Mesothelial cell of epicardium (in vitro differentiated cells): ENCODE measurements at regions not wholly inside any gene's neighbourhood (a gene's known extent, or its start where the extent isn't known, plus 50 kb on each side); places are given as distances from the start of the nearest gene placed in this dataset.

ENCODE experiments used
- DNase-seq, 2 experiments: peaks; one replicate each; pipeline ENCODE4 v3.0.0; 2021; ENCODE audit warnings: low spot score in 2 of 2; ENCODE audit not compliant: unreplicated experiment in 2 of 2
- H3K27ac Mint-ChIP-seq: 2 replicates; pipeline ENCODE4 v1.8.0; 2021; ENCODE audit warnings: mixed read lengths
- H3K27me3 Mint-ChIP-seq: 2 replicates; pipeline ENCODE4 v1.8.0; 2021; ENCODE audit warnings: low read depth, mixed read lengths
- H3K36me3 Mint-ChIP-seq: 2 replicates; pipeline ENCODE4 v1.8.0; 2021; ENCODE audit warnings: mixed read lengths
- H3K4me1 Mint-ChIP-seq: 2 replicates; pipeline ENCODE4 v1.8.0; 2021; ENCODE audit warnings: mixed read lengths
- H3K4me3 Mint-ChIP-seq: 2 replicates; pipeline ENCODE4 v1.8.0; 2021; ENCODE audit warnings: mild to moderate bottlenecking, moderate library complexity, mixed read lengths
- H3K9me3 Mint-ChIP-seq: 2 replicates; pipeline ENCODE4 v1.8.0; 2021; ENCODE audit warnings: mixed read lengths
- TF ChIP-seq, protein P1 (sequence below): fragments of 200-600 bp; sonication (generic); IDR thresholded peaks from one replicate; pipeline ENCODE4 v1.5.0; 2021; ENCODE audit warnings: antibody characterized with exemption; ENCODE audit not compliant: unreplicated experiment

DNA sequence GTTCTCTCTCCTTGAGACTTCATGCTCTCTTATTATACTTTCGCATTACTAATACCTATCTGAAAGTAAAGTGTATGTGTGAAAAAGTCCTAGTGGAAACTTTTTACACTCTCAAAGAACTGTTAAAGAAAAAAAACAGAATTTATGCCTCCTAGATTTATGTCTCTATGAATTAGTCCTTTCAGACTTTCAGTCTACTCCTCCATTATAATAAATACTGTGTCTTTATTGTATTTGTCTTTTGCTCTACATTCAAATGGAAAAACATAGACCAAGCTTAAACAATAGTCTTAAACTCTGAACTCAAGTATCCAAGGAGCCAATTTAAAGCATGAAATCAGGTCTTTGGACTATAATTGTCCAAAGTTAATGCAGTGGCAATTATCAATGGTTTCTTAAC lies 1449.0 kb downstream of the PLA2G4A start:
- TF ChIP-seq, protein P1, sequence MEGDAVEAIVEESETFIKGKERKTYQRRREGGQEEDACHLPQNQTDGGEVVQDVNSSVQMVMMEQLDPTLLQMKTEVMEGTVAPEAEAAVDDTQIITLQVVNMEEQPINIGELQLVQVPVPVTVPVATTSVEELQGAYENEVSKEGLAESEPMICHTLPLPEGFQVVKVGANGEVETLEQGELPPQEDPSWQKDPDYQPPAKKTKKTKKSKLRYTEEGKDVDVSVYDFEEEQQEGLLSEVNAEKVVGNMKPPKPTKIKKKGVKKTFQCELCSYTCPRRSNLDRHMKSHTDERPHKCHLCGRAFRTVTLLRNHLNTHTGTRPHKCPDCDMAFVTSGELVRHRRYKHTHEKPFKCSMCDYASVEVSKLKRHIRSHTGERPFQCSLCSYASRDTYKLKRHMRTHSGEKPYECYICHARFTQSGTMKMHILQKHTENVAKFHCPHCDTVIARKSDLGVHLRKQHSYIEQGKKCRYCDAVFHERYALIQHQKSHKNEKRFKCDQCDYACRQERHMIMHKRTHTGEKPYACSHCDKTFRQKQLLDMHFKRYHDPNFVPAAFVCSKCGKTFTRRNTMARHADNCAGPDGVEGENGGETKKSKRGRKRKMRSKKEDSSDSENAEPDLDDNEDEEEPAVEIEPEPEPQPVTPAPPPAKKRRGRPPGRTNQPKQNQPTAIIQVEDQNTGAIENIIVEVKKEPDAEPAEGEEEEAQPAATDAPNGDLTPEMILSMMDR, result no peak

DNA sequence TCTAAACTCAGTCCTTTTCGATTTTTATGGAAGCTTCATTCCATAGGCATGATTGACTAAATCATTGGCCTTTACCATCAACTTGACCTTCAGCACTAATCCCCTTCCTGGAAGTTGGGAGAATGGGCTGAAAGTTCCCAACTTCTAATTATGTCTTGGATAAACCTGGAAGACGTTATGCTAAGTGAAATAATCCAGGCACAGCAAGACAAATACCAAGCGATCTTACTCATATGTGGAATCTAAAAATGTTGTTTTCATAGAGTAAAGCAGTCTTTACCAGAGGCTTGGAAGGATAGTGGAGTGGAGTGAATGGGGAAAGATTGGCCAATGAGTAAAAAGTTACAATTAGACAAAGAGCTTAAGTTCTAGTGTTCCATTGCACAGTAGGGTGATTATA lies 1453.2 kb downstream of the PLA2G4A start:
- TF ChIP-seq, protein P1, result no peak
- Mint-ChIP-seq H3K4me3 (no peak overlapping the region), H3K36me3 (no peaks in the 10 kb centered on the region), H3K4me1 (no peaks in the 10 kb centered on the region), H3K27ac (no peak overlapping the region), H3K27me3 (no peaks in the 10 kb centered on the region), H3K9me3 (peaks cover 8% of the 10 kb centered on the region)
- DNase-seq, result no peak

More for the DNA sequence above, 1449.0 kb downstream of the PLA2G4A start:
- Mint-ChIP-seq H3K27ac (no peak overlapping the region), H3K4me3 (no peak overlapping the region), H3K9me3 (peaks cover 8% of the 10 kb centered on the region), H3K27me3 (no peaks in the 10 kb centered on the region), H3K4me1 (no peaks in the 10 kb centered on the region), H3K36me3 (no peaks in the 10 kb centered on the region)
- no peak for DNase-seq

DNA sequence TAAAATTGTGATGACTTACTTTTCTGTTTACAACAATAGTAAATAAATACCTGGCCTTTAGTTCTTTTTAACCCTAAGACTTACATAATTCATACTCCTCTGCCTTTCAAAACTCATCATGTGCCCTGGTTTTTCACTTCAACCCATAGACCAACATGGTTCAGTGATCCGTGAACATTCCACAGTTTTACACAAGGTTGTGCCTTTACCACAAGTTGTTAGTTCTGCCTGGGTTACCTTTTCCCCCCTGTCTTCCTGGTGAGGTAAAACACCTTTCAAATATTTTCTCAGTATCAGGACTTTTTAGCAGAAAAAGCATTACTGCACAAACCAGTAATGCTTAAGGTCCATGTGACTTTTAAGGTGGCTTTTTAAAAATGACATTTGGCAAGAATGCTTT lies 1466.4 kb downstream of the PLA2G4A start:
- TF ChIP-seq, protein P1, result no peak
- H3K9me3 Mint-ChIP-seq, result peaks cover 8% of the 10 kb centered on the region
- H3K27ac Mint-ChIP-seq, result no peak overlapping the region
- DNase-seq, result no peak
- H3K27me3 Mint-ChIP-seq, result no peaks in the 10 kb centered on the region
- no peaks in the 10 kb centered on the region for H3K36me3 Mint-ChIP-seq
- no peak overlapping the region for H3K4me3 Mint-ChIP-seq
- peaks cover 6% of the 10 kb centered on the region for H3K4me1 Mint-ChIP-seq

DNA sequence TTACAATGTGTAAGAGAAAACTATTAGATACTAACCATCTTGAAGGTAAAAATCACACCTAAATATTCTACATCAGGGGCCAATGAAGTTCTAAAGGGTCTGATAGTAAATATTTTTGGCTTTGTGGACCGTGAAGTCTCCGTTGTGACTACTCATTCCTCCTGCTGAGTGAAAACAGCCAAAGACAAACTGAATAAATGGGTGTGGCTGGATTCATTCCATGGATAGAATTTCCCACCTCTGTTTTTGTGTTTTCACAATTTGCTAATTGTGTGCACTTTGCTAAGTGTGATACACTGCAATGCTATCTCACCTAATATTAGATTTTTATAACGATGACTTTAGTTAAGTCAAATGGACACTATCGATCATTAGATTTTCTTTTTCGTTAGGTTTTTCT lies 1474.0 kb downstream of the PLA2G4A start:
- DNase-seq, result no peak
- Mint-ChIP-seq H3K27ac (no peak overlapping the region), H3K4me1 (no peaks in the 10 kb centered on the region), H3K36me3 (peaks cover 6% of the 10 kb centered on the region), H3K27me3 (no peaks in the 10 kb centered on the region), H3K9me3 (peaks cover 18% of the 10 kb centered on the region), H3K4me3 (no peak overlapping the region)
- TF ChIP-seq, protein P1, result no peak

DNA sequence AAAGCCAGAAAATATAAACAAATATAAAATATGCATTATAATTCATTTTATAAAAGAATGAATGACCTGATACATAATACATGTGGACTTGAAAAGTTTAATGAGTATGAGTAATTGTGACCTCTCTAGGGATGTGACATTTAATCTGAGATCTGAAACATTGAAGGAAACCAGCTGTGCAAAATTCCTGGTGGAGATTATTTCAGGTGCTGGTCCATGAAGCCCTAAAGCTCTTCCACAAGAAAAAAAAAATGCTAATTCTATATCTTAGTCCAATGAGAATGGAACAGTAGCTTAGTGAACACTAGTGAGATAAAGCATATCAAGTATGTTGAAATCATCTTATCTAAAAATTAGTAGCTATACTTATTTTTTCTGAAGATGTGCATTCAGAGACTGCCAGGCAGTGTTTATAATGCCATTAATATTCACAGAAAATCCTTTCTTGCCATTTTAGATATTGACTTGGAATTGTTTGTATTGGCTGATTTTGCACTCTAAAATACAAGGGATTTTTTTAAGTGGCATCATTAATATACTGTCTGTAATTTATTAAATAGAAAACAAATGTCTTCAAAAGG lies 1485.9 kb downstream of the PLA2G4A start:
- H3K9me3 Mint-ChIP-seq, result no peaks in the 10 kb centered on the region
- peaks cover 2% of the 10 kb centered on the region for H3K4me1 Mint-ChIP-seq
- TF ChIP-seq, protein P1, result no peak
- no peak overlapping the region for H3K27ac Mint-ChIP-seq
- H3K36me3 Mint-ChIP-seq, result no peaks in the 10 kb centered on the region
- H3K27me3 Mint-ChIP-seq, result no peaks in the 10 kb centered on the region
- H3K4me3 Mint-ChIP-seq, result no peak overlapping the region
- DNase-seq, result no peak

DNA sequence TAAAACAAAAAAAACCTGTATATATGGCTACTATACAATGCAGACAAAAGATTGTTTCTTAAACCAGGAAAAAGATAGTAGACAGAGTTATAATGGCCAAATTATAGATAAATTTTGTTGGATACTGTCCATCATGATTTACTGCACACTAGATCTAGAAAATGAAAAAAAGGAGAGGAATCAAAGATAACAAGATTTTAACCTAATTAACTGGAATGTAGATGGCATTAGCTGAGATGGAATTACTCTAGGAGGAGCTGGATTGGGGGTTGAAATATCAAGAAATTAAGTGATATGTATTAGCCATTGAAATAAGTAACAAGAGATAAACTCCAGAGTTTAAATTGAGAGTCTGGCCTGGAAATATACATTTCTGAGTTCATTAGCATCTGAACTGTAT lies 1489.1 kb downstream of the PLA2G4A start:
- H3K27me3 Mint-ChIP-seq, result no peaks in the 10 kb centered on the region
- no peak for DNase-seq
- no peak overlapping the region for H3K27ac Mint-ChIP-seq
- H3K36me3 Mint-ChIP-seq, result no peaks in the 10 kb centered on the region
- peaks cover 2% of the 10 kb centered on the region for H3K4me1 Mint-ChIP-seq
- no peak overlapping the region for H3K4me3 Mint-ChIP-seq
- H3K9me3 Mint-ChIP-seq, result no peaks in the 10 kb centered on the region
- TF ChIP-seq, protein P1, result no peak
